ENCODE measurements at regions not wholly inside any gene's neighbourhood (a gene's known extent, or its start where the extent isn't known, plus 50 kb on each side); places are given as distances from the start of the nearest gene placed in this dataset.

DNA sequence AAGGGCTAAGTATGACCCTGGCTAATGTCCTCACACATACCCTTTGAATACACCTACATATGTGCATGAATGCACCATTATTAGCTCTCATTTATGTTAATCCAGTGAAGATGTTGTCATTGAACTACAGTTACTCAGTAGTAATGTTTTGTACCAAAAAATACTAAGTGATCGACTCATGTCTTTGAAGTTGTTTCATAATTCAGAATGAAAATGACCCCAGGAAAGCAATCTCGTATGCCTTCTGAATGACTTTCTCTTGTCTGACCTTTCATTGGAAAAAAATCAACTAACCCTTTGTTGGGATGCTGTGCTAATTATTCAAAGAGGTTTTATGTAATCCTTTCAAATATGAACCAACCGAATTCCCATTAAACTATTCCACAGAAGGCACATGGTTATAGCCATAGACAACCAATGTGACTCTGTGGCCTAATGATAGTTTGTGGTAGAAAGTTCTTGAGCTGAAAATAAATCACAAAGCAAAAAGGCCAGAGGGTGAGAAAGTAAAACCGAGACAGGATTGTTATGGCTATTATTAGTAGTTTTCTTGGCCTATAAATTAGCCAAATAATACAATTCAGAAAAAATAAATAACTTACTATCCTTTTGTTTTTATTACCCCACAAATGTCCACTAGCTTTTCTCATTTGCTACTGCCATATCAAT is 86.8 kb upstream of the STARD13 start:
- BruUV-seq (replicated peaks): no TSS peak
- intact Hi-C loops (cut with micrococcal nuclease; ENCODE audit: unreplicated experiment): no loop called here
- no peak overlapping the region for H3K4me3 Mint-ChIP-seq (ENCODE audit: low read depth, unreplicated experiment)

DNA sequence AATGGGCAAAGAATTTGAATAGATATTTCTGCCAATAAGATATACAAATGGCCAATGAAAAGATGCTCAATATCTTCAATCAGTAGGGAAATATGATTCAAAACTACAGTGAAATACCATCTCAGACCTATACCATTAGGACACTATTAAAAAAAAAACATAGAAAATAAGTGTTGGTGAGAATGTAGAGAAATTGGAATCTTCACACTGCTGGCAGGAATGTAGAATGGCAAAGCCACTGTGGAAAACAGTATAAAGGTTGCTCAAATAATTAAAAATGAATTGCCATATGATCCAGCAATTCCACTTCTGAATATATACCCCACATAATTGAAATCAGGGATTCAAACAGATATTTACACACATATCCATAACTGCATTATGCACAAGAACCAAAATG is 88.1 kb upstream of the STARD13 start:
- no peak for DNase-seq
- no TSS peak for BruUV-seq (replicated peaks)
- Mint-ChIP-seq H3K27me3 (ENCODE audit: unreplicated experiment) (no peaks in the 10 kb centered on the region), H3K27ac (ENCODE audit: unreplicated experiment) (no peak overlapping the region), H3K9me3 (ENCODE audit: low read depth, unreplicated experiment) (peaks cover 3% of the 10 kb centered on the region), H3K4me1 (ENCODE audit: low read depth, unreplicated experiment) (peaks cover 13% of the 10 kb centered on the region), H3K36me3 (ENCODE audit: insufficient read depth, unreplicated experiment) (no peaks in the 10 kb centered on the region), H3K4me3 (ENCODE audit: low read depth, unreplicated experiment) (no peak overlapping the region)
- intact Hi-C loops (cut with micrococcal nuclease; ENCODE audit: unreplicated experiment): no loop called here
- CTCF ChIA-PET: no interaction called here
- TF ChIP-seq, protein P1, sequence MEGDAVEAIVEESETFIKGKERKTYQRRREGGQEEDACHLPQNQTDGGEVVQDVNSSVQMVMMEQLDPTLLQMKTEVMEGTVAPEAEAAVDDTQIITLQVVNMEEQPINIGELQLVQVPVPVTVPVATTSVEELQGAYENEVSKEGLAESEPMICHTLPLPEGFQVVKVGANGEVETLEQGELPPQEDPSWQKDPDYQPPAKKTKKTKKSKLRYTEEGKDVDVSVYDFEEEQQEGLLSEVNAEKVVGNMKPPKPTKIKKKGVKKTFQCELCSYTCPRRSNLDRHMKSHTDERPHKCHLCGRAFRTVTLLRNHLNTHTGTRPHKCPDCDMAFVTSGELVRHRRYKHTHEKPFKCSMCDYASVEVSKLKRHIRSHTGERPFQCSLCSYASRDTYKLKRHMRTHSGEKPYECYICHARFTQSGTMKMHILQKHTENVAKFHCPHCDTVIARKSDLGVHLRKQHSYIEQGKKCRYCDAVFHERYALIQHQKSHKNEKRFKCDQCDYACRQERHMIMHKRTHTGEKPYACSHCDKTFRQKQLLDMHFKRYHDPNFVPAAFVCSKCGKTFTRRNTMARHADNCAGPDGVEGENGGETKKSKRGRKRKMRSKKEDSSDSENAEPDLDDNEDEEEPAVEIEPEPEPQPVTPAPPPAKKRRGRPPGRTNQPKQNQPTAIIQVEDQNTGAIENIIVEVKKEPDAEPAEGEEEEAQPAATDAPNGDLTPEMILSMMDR (IDR thresholded peaks at IDR 0.05; ENCODE audit: unreplicated experiment): no peak

More for the DNA sequence above, 86.8 kb upstream of the STARD13 start:
- Mint-ChIP-seq H3K36me3 (ENCODE audit: insufficient read depth, unreplicated experiment) (no peaks in the 10 kb centered on the region), H3K9me3 (ENCODE audit: low read depth, unreplicated experiment) (peaks cover 3% of the 10 kb centered on the region), H3K27ac (ENCODE audit: unreplicated experiment) (no peak overlapping the region), H3K27me3 (ENCODE audit: unreplicated experiment) (no peaks in the 10 kb centered on the region), H3K4me1 (ENCODE audit: low read depth, unreplicated experiment) (peaks cover 11% of the 10 kb centered on the region)
- no peak for DNase-seq
- TF ChIP-seq, protein P1 (IDR thresholded peaks at IDR 0.05; ENCODE audit: unreplicated experiment): no peak
- CTCF ChIA-PET: interaction anchor here (0.7 kb wide), 1 partner anchor 315 kb away, joined by 4 read pairs; no protein-coding TSS in a partner anchor

DNA sequence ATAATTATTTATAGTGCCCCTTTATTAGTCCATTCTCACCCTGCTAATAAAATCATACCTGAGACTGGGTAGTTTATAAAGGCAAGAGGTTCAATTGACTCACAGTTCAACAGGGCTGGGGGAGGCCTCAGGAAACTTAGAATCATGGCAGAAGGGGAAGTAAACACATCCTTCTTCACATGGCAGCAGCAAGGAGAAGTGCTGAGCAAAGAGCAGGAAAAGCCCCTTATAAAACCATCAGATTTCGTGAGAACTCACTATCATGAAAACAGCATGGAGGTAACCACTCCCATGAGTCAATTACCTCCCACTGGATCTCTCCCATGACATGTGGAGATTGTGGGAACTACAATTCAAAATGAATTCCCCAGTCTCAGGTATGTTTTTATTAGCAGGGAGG is 89.9 kb upstream of the STARD13 start:
- H3K4me1 Mint-ChIP-seq (ENCODE audit: low read depth, unreplicated experiment): peaks cover 16% of the 10 kb centered on the region
- H3K27me3 Mint-ChIP-seq (ENCODE audit: unreplicated experiment): no peaks in the 10 kb centered on the region
- TF ChIP-seq, protein P1 (IDR thresholded peaks at IDR 0.05; ENCODE audit: unreplicated experiment): no peak
- no peaks in the 10 kb centered on the region for H3K36me3 Mint-ChIP-seq (ENCODE audit: insufficient read depth, unreplicated experiment)
- no TSS peak for BruUV-seq (replicated peaks)
- intact Hi-C loops (cut with micrococcal nuclease; ENCODE audit: unreplicated experiment): no loop called here
- CTCF ChIA-PET: no interaction called here
- no peak overlapping the region for H3K4me3 Mint-ChIP-seq (ENCODE audit: low read depth, unreplicated experiment)
- no peak for DNase-seq
- no peak overlapping the region for H3K27ac Mint-ChIP-seq (ENCODE audit: unreplicated experiment)
- H3K9me3 Mint-ChIP-seq (ENCODE audit: low read depth, unreplicated experiment): peaks cover 3% of the 10 kb centered on the region

DNA sequence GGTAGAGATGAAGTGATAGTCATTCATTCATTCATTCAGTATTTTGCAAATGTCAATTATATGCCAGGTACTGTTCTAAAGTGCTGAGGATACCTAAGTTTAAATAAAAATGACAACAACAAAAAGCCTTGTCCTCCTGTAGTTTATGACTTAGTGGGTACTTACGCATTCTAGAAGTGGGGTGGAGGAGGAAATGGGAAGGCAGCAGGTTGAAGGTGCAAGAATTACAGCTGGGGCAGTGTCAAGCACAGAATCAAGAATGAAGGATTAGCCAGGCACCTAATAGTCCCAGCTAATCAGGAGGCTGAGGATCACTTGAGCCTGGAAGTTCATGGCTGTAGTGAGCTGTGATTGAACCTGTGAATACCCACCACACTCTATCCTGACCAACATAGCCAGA is 90.7 kb upstream of the STARD13 start:
- H3K9me3 Mint-ChIP-seq (ENCODE audit: low read depth, unreplicated experiment): peaks cover 3% of the 10 kb centered on the region
- H3K4me3 Mint-ChIP-seq (ENCODE audit: low read depth, unreplicated experiment): no peak overlapping the region
- TF ChIP-seq, protein P1 (IDR thresholded peaks at IDR 0.05; ENCODE audit: unreplicated experiment): no peak
- intact Hi-C loops (cut with micrococcal nuclease; ENCODE audit: unreplicated experiment): no loop called here
- H3K36me3 Mint-ChIP-seq (ENCODE audit: insufficient read depth, unreplicated experiment): no peaks in the 10 kb centered on the region
- H3K27me3 Mint-ChIP-seq (ENCODE audit: unreplicated experiment): no peaks in the 10 kb centered on the region
- no TSS peak for BruUV-seq (replicated peaks)
- CTCF ChIA-PET: no interaction called here
- no peak overlapping the region for H3K27ac Mint-ChIP-seq (ENCODE audit: unreplicated experiment)
- H3K4me1 Mint-ChIP-seq (ENCODE audit: low read depth, unreplicated experiment): peaks cover 20% of the 10 kb centered on the region
- no peak for DNase-seq

Data from Calu3 (cell line).